B cell (primary cell): ENCODE measurements at regions not wholly inside any gene's neighbourhood (a gene's known extent, or its start where the extent isn't known, plus 50 kb on each side); places are given as distances from the start of the nearest gene placed in this dataset.

Source experiments
- ATAC-seq: fragments of 200-7000 bp; cut with Tn5 transposase; one replicate; pipeline ENCODE4 v1.10.0; 2021; ENCODE audit warnings: low read depth, mild to moderate bottlenecking, moderate number of reproducible peaks, moderate library complexity
- CTCF ChIA-PET: fragments of 350-600 bp; sonication (Branson Sonifier 250); formaldehyde crosslinking; loops from one replicate; lab custom pipeline; 2021; ENCODE audit warnings: antibody characterized with exemption, inconsistent platforms; lab: Charles Lee
- POLR2A ChIA-PET: fragments of 350-600 bp; sonication (Branson Sonifier 250); formaldehyde crosslinking; loops from one replicate; lab custom pipeline; 2021; ENCODE audit warnings: antibody characterized with exemption; lab: Charles Lee
- DNase-seq: peaks from one replicate; pipeline ENCODE4 v3.0.0; 2013
- H2AFZ ChIP-seq: 2 replicates; pipeline ENCODE4 v1.6.1; 2012; ENCODE audit warnings: mild to moderate bottlenecking, low read depth, low read length; ENCODE audit not compliant: insufficient read depth, poor library complexity, severe bottlenecking
- H3K27ac ChIP-seq, 2 donors: 1 replicate in 1 of 2; 2 replicates in 1 of 2; pipeline ENCODE4 v1.5.1; 2012 to 2013; ENCODE audit warnings: low read length in 2 of 2, mild to moderate bottlenecking in 2 of 2, moderate library complexity in 1 of 2
- H3K27me3 ChIP-seq, 4 experiments: fragments of 200-600 bp in 1 of 4; sonication (generic) in 1 of 4; replicated peaks in 1 of 4; 1 replicate in 2 of 4; 2 replicates in 2 of 4; pipeline versions ENCODE4 v1.6.1 to v1.7.0; 2013 to 2016; ENCODE audit warnings: low read length in 3 of 4, mild to moderate bottlenecking in 2 of 4, mixed read lengths in 1 of 4, moderate library complexity in 1 of 4; ENCODE audit not compliant: insufficient read depth in 4 of 4, control insufficient read depth in 3 of 4; ENCODE audit errors: control extremely low read depth in 1 of 4
- H3K36me3 ChIP-seq, 2 experiments: replicated peaks in 1 of 2; 1 replicate in 1 of 2; 2 replicates in 1 of 2; pipeline versions ENCODE4 v1.6.1 to v1.7.1; 2013; ENCODE audit warnings: low read length in 1 of 2; ENCODE audit not compliant: insufficient read depth in 2 of 2, control insufficient read depth in 1 of 2; ENCODE audit errors: control extremely low read depth in 1 of 2, extremely low read depth in 1 of 2
- H3K4me1 ChIP-seq, 2 donors: fragments of 200-600 bp in 1 of 2; sonication (generic) in 1 of 2; 1 replicate in 1 of 2; 2 replicates in 1 of 2; pipeline versions ENCODE4 v1.5.1 to v1.6.1; 2013 to 2017; ENCODE audit warnings: low read length in 2 of 2; ENCODE audit not compliant: control insufficient read depth in 2 of 2, insufficient read depth in 2 of 2
- H3K4me2 ChIP-seq: replicated peaks from 2 replicates; pipeline ENCODE3; 2012; ENCODE audit warnings: mild to moderate bottlenecking, low read depth, low read length; ENCODE audit not compliant: poor library complexity, severe bottlenecking
- H3K4me3 ChIP-seq, 5 experiments: fragments of 200-600 bp in 1 of 5; sonication (generic) in 1 of 5; 1 replicate in 3 of 5; 2 replicates in 2 of 5; pipeline versions ENCODE4 v1.5.1 to v1.7.0; 2011 to 2016; ENCODE audit warnings: low read length in 4 of 5, mild to moderate bottlenecking in 4 of 5, low read depth in 2 of 5, control low read depth in 1 of 5, moderate library complexity in 1 of 5; ENCODE audit not compliant: insufficient read depth in 1 of 5; ENCODE audit errors: control extremely low read depth in 1 of 5, extremely low read depth in 1 of 5
- H3K79me2 ChIP-seq: fragments of 200-600 bp; sonication (generic); one replicate; pipeline ENCODE4 v1.6.0; 2016; ENCODE audit warnings: low read length; ENCODE audit not compliant: control insufficient read depth, insufficient read depth
- H3K9ac ChIP-seq: fragments of 200-600 bp; sonication (generic); 2 replicates; pipeline ENCODE4 v1.6.1; 2017; ENCODE audit warnings: mild to moderate bottlenecking, low read length, moderate library complexity
- H3K9me3 ChIP-seq, 3 donors: one replicate each; pipeline versions ENCODE4 v1.6.1 to v1.7.1; 2013; ENCODE audit warnings: low read length in 2 of 3; ENCODE audit not compliant: control insufficient read depth in 2 of 3, insufficient read depth in 1 of 3; ENCODE audit errors: control extremely low read depth in 1 of 3
- H4K20me1 ChIP-seq: 2 replicates; pipeline ENCODE4 v1.6.0; 2012; ENCODE audit warnings: mild to moderate bottlenecking, low read length; ENCODE audit not compliant: insufficient read depth, control insufficient read depth, poor library complexity, severe bottlenecking
- H3K27ac Mint-ChIP-seq: one replicate; pipeline ENCODE4 v1.8.0; 2021; ENCODE audit warnings: mixed read lengths
- H3K27me3 Mint-ChIP-seq: one replicate; pipeline ENCODE4 v1.8.0; 2021; ENCODE audit warnings: mixed read lengths
- H3K4me1 Mint-ChIP-seq: one replicate; pipeline ENCODE4 v1.8.0; 2021; ENCODE audit warnings: mixed read lengths
- H3K4me3 Mint-ChIP-seq: one replicate; pipeline ENCODE4 v1.8.0; 2021; ENCODE audit warnings: mixed read lengths
- H3K9me3 Mint-ChIP-seq: one replicate; pipeline ENCODE4 v1.8.0; 2022; ENCODE audit warnings: mixed read lengths; ENCODE audit not compliant: insufficient read depth
- CTCF ChIP-seq: fragments of 200-600 bp; IDR thresholded peaks from one replicate; pipeline ENCODE4 v1.8.0; 2022; ENCODE audit warnings: antibody characterized with exemption, mild to moderate bottlenecking
- EZH2 ChIP-seq: IDR thresholded peaks from 2 replicates; pipeline ENCODE4 v1.6.1; 2012; ENCODE audit warnings: borderline replicate concordance, low read depth, mild to moderate bottlenecking, moderate library complexity, low read length; ENCODE audit not compliant: insufficient read depth, poor library complexity, severe bottlenecking
- WGBS: methylation state at CpG from one replicate; pipeline ENCODE4 v1.1.5; 2013; ENCODE audit warnings: missing lambda C conversion rate; ENCODE audit not compliant: insufficient coverage; 5-methylcytosine and 5-hydroxymethylcytosine counted together
- intact Hi-C: fragments of 100-400 bp; cut with micrococcal nuclease; formaldehyde crosslinking; loops from one replicate; pipeline ENCODE4 v1.10.0; 2022

GRCh38 chr5:79875230-79875629, 115.8 kb downstream of the MTX3 start:
- H3K9me3 ChIP-seq, result no peaks in the 10 kb centered on the region
- no peak overlapping the region for H2AFZ ChIP-seq
- H3K9me3 Mint-ChIP-seq, result no peaks in the 10 kb centered on the region
- no peaks in the 10 kb centered on the region for H3K4me1 Mint-ChIP-seq
- no peak overlapping the region for H3K4me3 Mint-ChIP-seq
- no peak overlapping the region for H3K27ac ChIP-seq
- H3K4me2 ChIP-seq, result no peak overlapping the region
- no peaks in the 10 kb centered on the region for H3K4me1 ChIP-seq
- WGBS, result 84% methylated on average over 3 of the region's 10 CpGs
- peaks cover 12% of the 10 kb centered on the region for H3K27me3 Mint-ChIP-seq
- ChIA-PET CTCF (no interaction called here), POLR2A (no interaction called here)
- H3K79me2 ChIP-seq, result no peaks in the 10 kb centered on the region
- no peaks in the 10 kb centered on the region for H3K36me3 ChIP-seq
- H3K27ac Mint-ChIP-seq, result no peak overlapping the region
- DNase-seq (no peak), ATAC-seq (no peak)
- no peak for TF ChIP-seq CTCF
- TF ChIP-seq EZH2, result no peak
- intact Hi-C loops, result no loop called here
- H3K9ac ChIP-seq, result no peak overlapping the region
- H3K4me3 ChIP-seq, result no peak overlapping the region
- no peaks in the 10 kb centered on the region for H3K27me3 ChIP-seq
- H4K20me1 ChIP-seq, result no peaks in the 10 kb centered on the region

GRCh38 chr5:79873187-79873586, 117.9 kb downstream of the MTX3 start:
- Histone ChIP-seq H3K4me3 (no peak overlapping the region), H3K9ac (no peak overlapping the region), H3K4me1 (no peaks in the 10 kb centered on the region), H2AFZ (no peak overlapping the region), H3K79me2 (no peaks in the 10 kb centered on the region), H3K4me2 (no peak overlapping the region), H3K9me3 (no peaks in the 10 kb centered on the region), H4K20me1 (no peaks in the 10 kb centered on the region), H3K27ac (no peak overlapping the region), H3K36me3 (no peaks in the 10 kb centered on the region), H3K27me3 (peaks cover 0 to 4% (median 0%) of the 10 kb centered on the region in 4 experiments)
- H3K27me3 Mint-ChIP-seq, result peaks cover 28% of the 10 kb centered on the region
- no peaks in the 10 kb centered on the region for H3K4me1 Mint-ChIP-seq
- ChIA-PET CTCF (no interaction called here), POLR2A (no interaction called here)
- 92% methylated on average over 5 of the region's 8 CpGs for WGBS
- no peak overlapping the region for H3K27ac Mint-ChIP-seq
- intact Hi-C loops, result no loop called here
- TF ChIP-seq CTCF (no peak), EZH2 (no peak)
- no peak overlapping the region for H3K4me3 Mint-ChIP-seq
- no peak for ATAC-seq
- no peak for DNase-seq
- H3K9me3 Mint-ChIP-seq, result no peaks in the 10 kb centered on the region
